NT2/D1 (cell line): ENCODE measurements at regions not wholly inside any gene's neighbourhood (a gene's known extent, or its start where the extent isn't known, plus 50 kb on each side); places are given as distances from the start of the nearest gene placed in this dataset.

ENCODE experiments used
- YY1 ChIP-seq: IDR thresholded peaks from 2 replicates; pipeline ENCODE4 v1.6.1; 2011; ENCODE audit not compliant: insufficient read length, insufficient read depth
- ZNF274 ChIP-seq: IDR thresholded peaks from 2 replicates; pipeline ENCODE4 v1.6.1; 2011; ENCODE audit warnings: mild to moderate bottlenecking, low read depth, low read length

GRCh38 chr22:22768885-22769284 lies 118.7 kb upstream of the IGLL5 start:
- TF ChIP-seq ZNF274 (no peak), YY1 (no peak)
